GM19328 (cell line): ENCODE measurements at regions not wholly inside any gene's neighbourhood (a gene's known extent, or its start where the extent isn't known, plus 50 kb on each side); places are given as distances from the start of the nearest gene placed in this dataset.

Experiments used
- ATAC-seq: cut with Tn5 transposase; IDR thresholded peaks from one replicate; pipeline ENCODE4 v1.9.1; 2021; ENCODE audit warnings: mild to moderate bottlenecking, moderate library complexity; ENCODE audit not compliant: unreplicated experiment

- peak; percentile 72 for ATAC-seq
These were observed 122.8 kb upstream of the USP24 start for GRCh38 chr1:55337801-55338447.

- no peak for ATAC-seq
These were observed 119.6 kb upstream of the USP24 start for GRCh38 chr1:55334797-55335196.

- no peak for ATAC-seq
These were observed 119.0 kb upstream of the USP24 start for GRCh38 chr1:55334160-55334559.

- no peak for ATAC-seq
These were observed 118.3 kb upstream of the USP24 start for GRCh38 chr1:55333461-55333860.

- no peak for ATAC-seq
These were observed 116.2 kb upstream of the USP24 start for GRCh38 chr1:55331351-55331750.

- ATAC-seq, result no peak
These were observed 114.8 kb upstream of the USP24 start for GRCh38 chr1:55329808-55330432.

GRCh38 chr1:55329091-55329490, 113.9 kb upstream of the USP24 start:
- ATAC-seq, result no peak

- ATAC-seq, result no peak
These were observed 111.5 kb upstream of the USP24 start for GRCh38 chr1:55326496-55327243.

GRCh38 chr1:55323760-55324159, 108.6 kb upstream of the USP24 start:
- ATAC-seq, result no peak

GRCh38 chr1:55322842-55323241, 107.7 kb upstream of the USP24 start:
- no peak for ATAC-seq

- ATAC-seq, result no peak
These were observed 106.8 kb upstream of the USP24 start for GRCh38 chr1:55321942-55322341.

GRCh38 chr1:55320891-55321290, 105.7 kb upstream of the USP24 start:
- ATAC-seq, result no peak

- no peak for ATAC-seq
These were observed 103.1 kb upstream of the USP24 start for GRCh38 chr1:55318116-55318817.

- ATAC-seq, result no peak
These were observed 102.5 kb upstream of the USP24 start for GRCh38 chr1:55317673-55318072.

GRCh38 chr1:55316947-55317662, 101.9 kb upstream of the USP24 start:
- ATAC-seq, result no peak

- ATAC-seq, result no peak
These were observed 101.3 kb upstream of the USP24 start for GRCh38 chr1:55316502-55316901.

GRCh38 chr1:55315552-55315951, 100.4 kb upstream of the USP24 start:
- no peak for ATAC-seq

- no peak for ATAC-seq
These were observed 99.6 kb upstream of the USP24 start for GRCh38 chr1:55314740-55315139.

GRCh38 chr1:55313903-55314302, 98.7 kb upstream of the USP24 start:
- no peak for ATAC-seq

- ATAC-seq, result no peak
These were observed 96.8 kb upstream of the USP24 start for GRCh38 chr1:55311979-55312378.

- no peak for ATAC-seq
These were observed 96.0 kb upstream of the USP24 start for GRCh38 chr1:55311057-55311641.
